ENCODE measurements at regions not wholly inside any gene's neighbourhood (a gene's known extent, or its start where the extent isn't known, plus 50 kb on each side); places are given as distances from the start of the nearest gene placed in this dataset.

- DNase-seq (ENCODE audit: low read depth, low spot score): no peak
- no peak for ATAC-seq
- in situ Hi-C loops (cut with HindIII; ENCODE audit: low pct_unique_long_range_greater_than_20kb, low sequenced_read_pairs): no loop called here
- BruUV-seq (replicated peaks): no TSS peak
- H3K4me1 ChIP-seq (ENCODE audit: control insufficient read depth, insufficient read depth, low read length): no peaks in the 10 kb centered on the region
- no peak overlapping the region for H3K27ac ChIP-seq (ENCODE audit: low read length)
- TF ChIP-seq CTCF (IDR thresholded peaks at IDR 0.05) (no peak), SIN3A (IDR thresholded peaks at IDR 0.05; ENCODE audit: borderline replicate concordance, insufficient read depth, low read depth, low read length) (no peak)
- POLR2A ChIA-PET: no interaction called here
- intact Hi-C loops (cut with micrococcal nuclease; ENCODE audit: unreplicated experiment): no loop called here
- CTCF ChIA-PET: no interaction called here
- H3K36me3 ChIP-seq (ENCODE audit: control insufficient read depth, insufficient read depth, low read length): no peaks in the 10 kb centered on the region
- H3K9me3 ChIP-seq (ENCODE audit: control insufficient read depth, insufficient read depth, low read depth, low read length): no peaks in the 10 kb centered on the region
- H3K27me3 ChIP-seq (ENCODE audit: control insufficient read depth, insufficient read depth, low read length): no peaks in the 10 kb centered on the region
- no peak overlapping the region for H3K4me3 ChIP-seq (ENCODE audit: low read depth in 2 of 2, low read length in 2 of 2)
Observed at GRCh38 chr16:64096689-64097088, 1025.2 kb downstream of the CDH11 start.

GRCh38 chr16:64094992-64095634 is 1026.8 kb downstream of the CDH11 start:
- CTCF ChIA-PET: no interaction called here
- Histone ChIP-seq H3K27me3 (ENCODE audit: control insufficient read depth, insufficient read depth, low read length) (no peaks in the 10 kb centered on the region), H3K36me3 (ENCODE audit: control insufficient read depth, insufficient read depth, low read length) (no peaks in the 10 kb centered on the region), H3K4me1 (ENCODE audit: control insufficient read depth, insufficient read depth, low read length) (no peaks in the 10 kb centered on the region), H3K4me3 (ENCODE audit: low read depth in 2 of 2, low read length in 2 of 2) (no peak overlapping the region), H3K9me3 (ENCODE audit: control insufficient read depth, insufficient read depth, low read depth, low read length) (no peaks in the 10 kb centered on the region), H3K27ac (ENCODE audit: low read length) (no peak overlapping the region)
- in situ Hi-C loops (cut with HindIII; ENCODE audit: low pct_unique_long_range_greater_than_20kb, low sequenced_read_pairs) (no loop called here), intact Hi-C loops (cut with micrococcal nuclease; ENCODE audit: unreplicated experiment) (no loop called here)
- POLR2A ChIA-PET: no interaction called here
- DNase-seq (ENCODE audit: low read depth, low spot score): no peak
- no peak for ATAC-seq
- no TSS peak for BruUV-seq (replicated peaks)
- TF ChIP-seq TCF7L2 (IDR thresholded peaks at IDR 0.05; ENCODE audit: low read depth, low read length) (no peak), SIN3A (IDR thresholded peaks at IDR 0.05; ENCODE audit: borderline replicate concordance, insufficient read depth, low read depth, low read length) (no peak), POLR2AphosphoS5 (IDR thresholded peaks at IDR 0.05; ENCODE audit: low read depth, low read length) (no peak), CTCF (IDR thresholded peaks at IDR 0.05) (no peak), REST (IDR thresholded peaks at IDR 0.05; ENCODE audit: insufficient read depth in 1 of 2, low read depth in 2 of 2, low read length in 1 of 2) (no peak)
